AG09319 (cell line): ENCODE measurements at regions not wholly inside any gene's neighbourhood (a gene's known extent, or its start where the extent isn't known, plus 50 kb on each side); places are given as distances from the start of the nearest gene placed in this dataset.

ENCODE experiments used
- DNase-seq: peaks from one replicate; pipeline ENCODE4 v3.0.0-alpha.2; 2010; ENCODE audit warnings: low read depth; ENCODE audit errors: extremely low read depth
- TF ChIP-seq, protein P1 (sequence below): IDR thresholded peaks from 2 replicates; pipeline ENCODE4 v1.5.1; 2011; ENCODE audit warnings: low read depth, mild to moderate bottlenecking, inconsistent platforms, low read length, moderate library complexity

GRCh38 chr3:110579840-110580550 is 491.6 kb upstream of the NECTIN3 start:
- no peak for DNase-seq
- TF ChIP-seq, protein P1, sequence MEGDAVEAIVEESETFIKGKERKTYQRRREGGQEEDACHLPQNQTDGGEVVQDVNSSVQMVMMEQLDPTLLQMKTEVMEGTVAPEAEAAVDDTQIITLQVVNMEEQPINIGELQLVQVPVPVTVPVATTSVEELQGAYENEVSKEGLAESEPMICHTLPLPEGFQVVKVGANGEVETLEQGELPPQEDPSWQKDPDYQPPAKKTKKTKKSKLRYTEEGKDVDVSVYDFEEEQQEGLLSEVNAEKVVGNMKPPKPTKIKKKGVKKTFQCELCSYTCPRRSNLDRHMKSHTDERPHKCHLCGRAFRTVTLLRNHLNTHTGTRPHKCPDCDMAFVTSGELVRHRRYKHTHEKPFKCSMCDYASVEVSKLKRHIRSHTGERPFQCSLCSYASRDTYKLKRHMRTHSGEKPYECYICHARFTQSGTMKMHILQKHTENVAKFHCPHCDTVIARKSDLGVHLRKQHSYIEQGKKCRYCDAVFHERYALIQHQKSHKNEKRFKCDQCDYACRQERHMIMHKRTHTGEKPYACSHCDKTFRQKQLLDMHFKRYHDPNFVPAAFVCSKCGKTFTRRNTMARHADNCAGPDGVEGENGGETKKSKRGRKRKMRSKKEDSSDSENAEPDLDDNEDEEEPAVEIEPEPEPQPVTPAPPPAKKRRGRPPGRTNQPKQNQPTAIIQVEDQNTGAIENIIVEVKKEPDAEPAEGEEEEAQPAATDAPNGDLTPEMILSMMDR, result no peak

DNA sequence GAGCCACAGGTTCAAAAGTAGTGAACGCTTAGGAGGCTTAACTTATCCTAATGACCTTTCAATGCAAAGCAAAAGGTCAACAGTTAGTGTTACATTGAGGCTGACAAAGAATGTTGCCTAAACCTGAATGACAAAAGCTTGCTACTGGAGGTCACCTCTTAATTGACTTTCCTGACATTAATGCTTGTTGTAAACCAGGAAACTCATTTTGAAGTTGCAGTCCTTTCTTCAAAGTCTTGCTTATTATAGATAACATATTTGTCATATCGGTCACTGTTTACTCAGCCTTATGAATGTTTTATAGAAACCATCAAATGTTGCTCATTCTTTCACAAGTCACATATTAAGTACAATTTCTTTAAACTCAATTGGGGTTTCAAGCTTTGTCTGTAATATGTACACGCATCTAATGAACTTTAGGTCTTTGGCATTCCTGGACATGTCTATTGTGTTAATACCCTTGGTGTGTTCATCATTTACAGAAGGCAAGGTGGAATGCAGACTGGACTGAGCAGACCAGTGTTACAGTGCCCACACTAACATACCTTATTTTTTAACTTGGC is 488.2 kb upstream of the NECTIN3 start:
- TF ChIP-seq, protein P1, result no peak
- no peak for DNase-seq

- no peak for DNase-seq
Observed at GRCh38 chr3:110588906-110589305, 482.7 kb upstream of the NECTIN3 start.

GRCh38 chr3:110589341-110589740 is 482.3 kb upstream of the NECTIN3 start:
- TF ChIP-seq, protein P1, result no peak
- no peak for DNase-seq

More at GRCh38 chr3:110588906-110589305, 482.7 kb upstream of the NECTIN3 start:
- TF ChIP-seq, protein P1, result no peak

DNA sequence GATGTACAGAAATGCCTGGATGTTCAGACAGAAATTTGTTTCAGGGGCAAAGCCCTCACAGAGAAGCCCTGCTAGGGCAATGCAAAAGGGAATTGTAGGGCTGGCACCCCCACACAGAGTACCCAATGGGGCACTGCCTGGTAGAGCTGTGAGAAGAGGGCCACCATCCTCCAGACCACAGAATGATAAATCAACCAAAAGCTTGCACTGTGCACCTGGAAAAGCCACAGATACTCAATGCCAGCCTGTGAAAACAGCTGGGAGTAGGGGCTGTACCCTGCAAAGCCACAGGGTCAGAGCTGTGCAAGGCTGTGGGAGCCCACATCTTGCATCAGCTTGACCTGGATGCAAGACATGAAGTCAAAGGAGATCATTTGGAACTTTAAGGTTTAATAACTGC is 477.9 kb upstream of the NECTIN3 start:
- DNase-seq, result no peak
- TF ChIP-seq, protein P1, result no peak

- no peak for DNase-seq
- TF ChIP-seq, protein P1, result no peak
Observed at GRCh38 chr3:110598847-110599490, 472.6 kb upstream of the NECTIN3 start.

DNA sequence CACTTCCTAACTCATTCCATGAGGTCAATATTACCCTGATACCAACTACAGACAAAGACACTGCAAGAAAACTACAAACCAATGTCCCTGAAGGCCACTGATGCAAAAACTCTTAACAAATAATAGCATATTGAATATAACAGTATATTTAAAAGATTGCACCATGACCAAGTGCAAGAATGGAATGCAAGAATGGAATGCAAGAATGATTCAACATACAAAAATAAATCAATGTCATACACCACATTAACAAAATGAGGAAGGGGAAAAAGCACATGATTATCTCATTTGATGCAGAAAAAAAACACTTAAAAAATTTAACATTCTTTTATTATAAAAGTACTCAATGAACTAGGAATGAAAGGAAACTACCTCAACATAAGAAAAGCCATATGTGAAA is 463.1 kb upstream of the NECTIN3 start:
- DNase-seq, result no peak

More for the DNA sequence above, 463.1 kb upstream of the NECTIN3 start:
- TF ChIP-seq, protein P1, result no peak
